Central memory CD8-positive, alpha-beta T cell (primary cell): ENCODE measurements at regions not wholly inside any gene's neighbourhood (a gene's known extent, or its start where the extent isn't known, plus 50 kb on each side); places are given as distances from the start of the nearest gene placed in this dataset.
"Not testable (repeated sequence)": the region's sequence is repeated elsewhere in the genome, so short reads cannot be mapped to it uniquely, and the experiment has no call there.

Source experiments
- ATAC-seq: fragments of 150-1000 bp; cut with Tn5 transposase; replicated peaks from 2 replicates; pipeline ENCODE4 v1.10.0; 2022; ENCODE audit warnings: mild to moderate bottlenecking, moderate FRiP score, moderate number of reproducible peaks; ENCODE audit not compliant: poor library complexity, severe bottlenecking; ENCODE audit errors: extremely low read depth
- DNase-seq, 2 donors: peaks; one replicate each; pipeline ENCODE4 v3.0.0; 2021; ENCODE audit warnings: low spot score in 2 of 2
- H3K27ac Mint-ChIP-seq: one replicate; pipeline ENCODE4 v1.8.0; 2022; ENCODE audit warnings: low read depth, mild to moderate bottlenecking, moderate library complexity, mixed read lengths
- H3K27me3 Mint-ChIP-seq: one replicate; pipeline ENCODE4 v1.8.0; 2022; ENCODE audit warnings: mixed read lengths
- H3K36me3 Mint-ChIP-seq: one replicate; pipeline ENCODE4 v1.8.0; 2022; ENCODE audit warnings: mild to moderate bottlenecking, moderate library complexity, mixed read lengths; ENCODE audit not compliant: insufficient read depth
- H3K4me1 Mint-ChIP-seq: one replicate; pipeline ENCODE4 v1.8.0; 2022; ENCODE audit warnings: mixed read lengths
- H3K4me3 Mint-ChIP-seq: one replicate; pipeline ENCODE4 v1.8.0; 2022; ENCODE audit warnings: mild to moderate bottlenecking, moderate library complexity, mixed read lengths
- H3K9me3 Mint-ChIP-seq: one replicate; pipeline ENCODE4 v1.8.0; 2022; ENCODE audit warnings: mixed read lengths

GRCh38 chr16:14384745-14385144, 245.3 kb downstream of the PARN start:
- peaks cover 9% of the 10 kb centered on the region for H3K27me3 Mint-ChIP-seq
- no peak for ATAC-seq
- H3K4me1 Mint-ChIP-seq = no peaks in the 10 kb centered on the region
- H3K36me3 Mint-ChIP-seq = no peaks in the 10 kb centered on the region
- H3K4me3 Mint-ChIP-seq = no peak overlapping the region
- no peaks in the 10 kb centered on the region for H3K9me3 Mint-ChIP-seq
- no peak for DNase-seq
- H3K27ac Mint-ChIP-seq = no peak overlapping the region

GRCh38 chr16:14383844-14384243, 246.2 kb downstream of the PARN start:
- H3K9me3 Mint-ChIP-seq, H3K36me3 Mint-ChIP-seq, DNase-seq, H3K4me1 Mint-ChIP-seq, ATAC-seq, H3K4me3 Mint-ChIP-seq, H3K27ac Mint-ChIP-seq: not testable (repeated sequence)
- H3K27me3 Mint-ChIP-seq = peaks cover 16% of the 10 kb centered on the region

- H3K27me3 Mint-ChIP-seq = peaks cover 16% of the 10 kb centered on the region
- no peak for ATAC-seq
- H3K9me3 Mint-ChIP-seq = no peaks in the 10 kb centered on the region
- H3K4me3 Mint-ChIP-seq = no peak overlapping the region
- H3K27ac Mint-ChIP-seq = no peak overlapping the region
- no peak for DNase-seq
- H3K4me1 Mint-ChIP-seq = no peaks in the 10 kb centered on the region
- no peaks in the 10 kb centered on the region for H3K36me3 Mint-ChIP-seq
Measured at GRCh38 chr16:14378689-14379467, 251.2 kb downstream of the PARN start.

GRCh38 chr16:14378131-14378551, 251.9 kb downstream of the PARN start:
- Mint-ChIP-seq H3K36me3 (no peaks in the 10 kb centered on the region), H3K4me3 (no peak overlapping the region), H3K27me3 (peaks cover 16% of the 10 kb centered on the region), H3K4me1 (no peaks in the 10 kb centered on the region), H3K27ac (no peak overlapping the region), H3K9me3 (no peaks in the 10 kb centered on the region)
- DNase-seq (no peak), ATAC-seq (no peak)

- Mint-ChIP-seq H3K27ac (no peak overlapping the region), H3K4me1 (no peaks in the 10 kb centered on the region), H3K9me3 (no peaks in the 10 kb centered on the region), H3K27me3 (peaks cover 16% of the 10 kb centered on the region), H3K4me3 (no peak overlapping the region), H3K36me3 (no peaks in the 10 kb centered on the region)
- DNase-seq (no peak), ATAC-seq (no peak)
Measured at GRCh38 chr16:14377326-14377725, 252.7 kb downstream of the PARN start.

GRCh38 chr16:14375132-14375491, 254.9 kb downstream of the PARN start:
- H3K36me3 Mint-ChIP-seq = no peaks in the 10 kb centered on the region
- H3K27ac Mint-ChIP-seq = no peak overlapping the region
- no peak for DNase-seq
- no peaks in the 10 kb centered on the region for H3K4me1 Mint-ChIP-seq
- H3K27me3 Mint-ChIP-seq = peaks cover 11% of the 10 kb centered on the region
- no peaks in the 10 kb centered on the region for H3K9me3 Mint-ChIP-seq
- ATAC-seq = no peak
- H3K4me3 Mint-ChIP-seq = no peak overlapping the region

GRCh38 chr16:14374451-14375131, 255.5 kb downstream of the PARN start:
- no peak overlapping the region for H3K4me3 Mint-ChIP-seq
- no peak for ATAC-seq

GRCh38 chr16:14373896-14374295, 256.2 kb downstream of the PARN start:
- no peaks in the 10 kb centered on the region for H3K9me3 Mint-ChIP-seq
- H3K4me3 Mint-ChIP-seq = no peak overlapping the region
- no peak overlapping the region for H3K27ac Mint-ChIP-seq
- H3K27me3 Mint-ChIP-seq = no peaks in the 10 kb centered on the region
- ATAC-seq = no peak
- DNase-seq = no peak
- no peaks in the 10 kb centered on the region for H3K36me3 Mint-ChIP-seq
- no peaks in the 10 kb centered on the region for H3K4me1 Mint-ChIP-seq

More at GRCh38 chr16:14374451-14375131, 255.5 kb downstream of the PARN start:
- Mint-ChIP-seq H3K27ac (no peak overlapping the region), H3K27me3 (peaks cover 5% of the 10 kb centered on the region), H3K4me1 (no peaks in the 10 kb centered on the region), H3K36me3 (no peaks in the 10 kb centered on the region), H3K9me3 (no peaks in the 10 kb centered on the region)
- DNase-seq = no peak

GRCh38 chr16:14373406-14373805, 256.7 kb downstream of the PARN start:
- ATAC-seq (no peak), DNase-seq (no peak)
- Mint-ChIP-seq H3K27ac (no peak overlapping the region), H3K4me1 (no peaks in the 10 kb centered on the region), H3K4me3 (no peak overlapping the region), H3K27me3 (no peaks in the 10 kb centered on the region), H3K36me3 (no peaks in the 10 kb centered on the region), H3K9me3 (no peaks in the 10 kb centered on the region)

GRCh38 chr16:14372471-14372870, 257.6 kb downstream of the PARN start:
- no peak for ATAC-seq
- Mint-ChIP-seq H3K9me3 (no peaks in the 10 kb centered on the region), H3K27ac (no peak overlapping the region), H3K27me3 (no peaks in the 10 kb centered on the region), H3K4me3 (no peak overlapping the region), H3K36me3 (no peaks in the 10 kb centered on the region), H3K4me1 (no peaks in the 10 kb centered on the region)
- DNase-seq = no peak

GRCh38 chr16:14371778-14372431, 258.2 kb downstream of the PARN start:
- Mint-ChIP-seq H3K9me3 (no peaks in the 10 kb centered on the region), H3K27me3 (no peaks in the 10 kb centered on the region), H3K36me3 (no peaks in the 10 kb centered on the region), H3K4me3 (no peak overlapping the region), H3K27ac (no peak overlapping the region), H3K4me1 (no peaks in the 10 kb centered on the region)
- ATAC-seq (no peak), DNase-seq (no peak)

- Mint-ChIP-seq H3K4me3 (no peak overlapping the region), H3K4me1 (no peaks in the 10 kb centered on the region), H3K9me3 (no peaks in the 10 kb centered on the region), H3K27me3 (no peaks in the 10 kb centered on the region), H3K36me3 (peaks cover 2% of the 10 kb centered on the region), H3K27ac (no peak overlapping the region)
- ATAC-seq = no peak
- DNase-seq = no peak
Measured at GRCh38 chr16:14370736-14371234, 259.3 kb downstream of the PARN start.
